ENCODE measurements at regions not wholly inside any gene's neighbourhood (a gene's known extent, or its start where the extent isn't known, plus 50 kb on each side); places are given as distances from the start of the nearest gene placed in this dataset.

- TF ChIP-seq CTCF (IDR thresholded peaks at IDR 0.05; ENCODE audit: low read length) (no peak), EZH2 (IDR thresholded peaks at IDR 0.05; ENCODE audit: borderline replicate concordance, low read length) (no peak)
These were observed 139.5 kb upstream of the SOX5 start for GRCh38 chr12:24088751-24089509.
